Lower leg skin (tissue), 3 donors: ENCODE measurements at regions not wholly inside any gene's neighbourhood (a gene's known extent, or its start where the extent isn't known, plus 50 kb on each side); places are given as distances from the start of the nearest gene placed in this dataset.
"Not testable (repeated sequence)": the region's sequence is repeated elsewhere in the genome, so short reads cannot be mapped to it uniquely, and the experiment has no call there.

ENCODE experiments used
- POLR2A ChIP-seq, 2 donors: fragments of 450-650 bp; IDR thresholded peaks; one replicate each; pipeline ENCODE4 v1.6.1; 2016 to 2017; ENCODE audit warnings: antibody characterized with exemption in 2 of 2, mild to moderate bottlenecking in 1 of 2, moderate library complexity in 1 of 2
- TF ChIP-seq, protein P1 (sequence below), 3 donors: fragments of 450-650 bp; IDR thresholded peaks; one replicate each; pipeline ENCODE4 v1.5.1; 2016; ENCODE audit warnings: antibody characterized with exemption in 3 of 3, mild to moderate bottlenecking in 3 of 3, moderate library complexity in 2 of 3

DNA sequence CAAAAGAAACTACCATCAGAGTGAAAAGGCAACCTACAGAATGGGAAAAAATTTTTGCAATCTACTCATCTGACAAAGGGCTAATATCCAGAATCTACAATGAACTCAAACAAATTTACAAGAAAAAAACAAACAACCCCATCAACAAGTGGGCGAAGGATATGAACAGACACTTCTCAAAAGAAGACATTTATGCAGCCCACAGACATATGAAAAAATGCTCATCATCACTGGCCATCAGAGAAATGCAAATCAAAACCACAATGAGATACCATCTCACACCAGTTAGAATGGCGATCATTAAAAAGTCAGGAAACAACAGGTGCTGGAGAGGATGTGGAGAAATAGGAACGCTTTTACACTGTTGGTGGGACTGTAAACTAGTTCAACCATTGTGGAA lies 83.9 kb downstream of the GEMIN8 start:
- TF ChIP-seq, protein P1, sequence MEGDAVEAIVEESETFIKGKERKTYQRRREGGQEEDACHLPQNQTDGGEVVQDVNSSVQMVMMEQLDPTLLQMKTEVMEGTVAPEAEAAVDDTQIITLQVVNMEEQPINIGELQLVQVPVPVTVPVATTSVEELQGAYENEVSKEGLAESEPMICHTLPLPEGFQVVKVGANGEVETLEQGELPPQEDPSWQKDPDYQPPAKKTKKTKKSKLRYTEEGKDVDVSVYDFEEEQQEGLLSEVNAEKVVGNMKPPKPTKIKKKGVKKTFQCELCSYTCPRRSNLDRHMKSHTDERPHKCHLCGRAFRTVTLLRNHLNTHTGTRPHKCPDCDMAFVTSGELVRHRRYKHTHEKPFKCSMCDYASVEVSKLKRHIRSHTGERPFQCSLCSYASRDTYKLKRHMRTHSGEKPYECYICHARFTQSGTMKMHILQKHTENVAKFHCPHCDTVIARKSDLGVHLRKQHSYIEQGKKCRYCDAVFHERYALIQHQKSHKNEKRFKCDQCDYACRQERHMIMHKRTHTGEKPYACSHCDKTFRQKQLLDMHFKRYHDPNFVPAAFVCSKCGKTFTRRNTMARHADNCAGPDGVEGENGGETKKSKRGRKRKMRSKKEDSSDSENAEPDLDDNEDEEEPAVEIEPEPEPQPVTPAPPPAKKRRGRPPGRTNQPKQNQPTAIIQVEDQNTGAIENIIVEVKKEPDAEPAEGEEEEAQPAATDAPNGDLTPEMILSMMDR (IDR thresholded peaks at IDR 0.05) = not testable (repeated sequence)
- TF ChIP-seq POLR2A (IDR thresholded peaks at IDR 0.05) = not testable (repeated sequence)
